HT-29 (cell line): ENCODE measurements at regions not wholly inside any gene's neighbourhood (a gene's known extent, or its start where the extent isn't known, plus 50 kb on each side); places are given as distances from the start of the nearest gene placed in this dataset.

Experiments used
- DNase-seq: peaks from one replicate; pipeline ENCODE4 v3.0.0-alpha.2; 2015; ENCODE audit warnings: low spot score

DNA sequence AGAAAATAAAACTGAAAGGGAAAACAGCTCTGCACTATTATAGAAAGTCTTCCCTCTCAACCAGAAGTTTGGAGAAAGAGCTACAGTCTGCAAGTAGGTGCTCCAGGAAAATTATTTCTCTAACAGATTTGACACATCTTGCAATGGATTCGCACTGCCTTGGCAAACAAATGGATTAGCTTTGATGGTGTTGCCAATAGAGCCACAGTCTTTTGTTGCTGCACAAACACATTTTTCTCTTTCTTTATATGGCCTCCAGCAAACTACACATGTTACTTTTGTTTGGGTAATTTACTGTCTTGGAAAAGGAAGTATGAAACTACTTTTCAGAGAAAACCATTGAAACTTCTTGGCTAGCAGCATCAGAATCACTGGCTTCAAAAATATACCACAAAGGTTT is 523.1 kb downstream of the EFNA5 start:
- DNase-seq = no peak

DNA sequence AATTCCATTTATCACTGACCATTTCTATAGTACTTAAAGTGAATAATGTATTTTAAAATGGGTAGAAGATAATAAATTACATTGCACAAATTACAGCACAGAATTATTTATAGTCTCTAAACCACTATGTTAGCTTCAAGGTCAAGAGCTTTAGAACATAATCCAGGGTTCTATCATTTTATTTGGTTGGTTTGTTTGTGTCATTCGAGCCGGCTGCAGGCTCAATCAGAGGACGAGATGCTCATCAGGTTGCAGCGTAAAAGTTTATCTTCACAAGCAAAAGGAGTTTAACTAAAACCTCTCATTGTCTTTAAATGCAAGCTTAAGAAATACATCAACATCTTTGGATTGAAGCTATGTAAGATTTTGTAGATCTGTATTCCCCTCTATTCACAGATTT is 523.8 kb downstream of the EFNA5 start:
- no peak for DNase-seq

DNA sequence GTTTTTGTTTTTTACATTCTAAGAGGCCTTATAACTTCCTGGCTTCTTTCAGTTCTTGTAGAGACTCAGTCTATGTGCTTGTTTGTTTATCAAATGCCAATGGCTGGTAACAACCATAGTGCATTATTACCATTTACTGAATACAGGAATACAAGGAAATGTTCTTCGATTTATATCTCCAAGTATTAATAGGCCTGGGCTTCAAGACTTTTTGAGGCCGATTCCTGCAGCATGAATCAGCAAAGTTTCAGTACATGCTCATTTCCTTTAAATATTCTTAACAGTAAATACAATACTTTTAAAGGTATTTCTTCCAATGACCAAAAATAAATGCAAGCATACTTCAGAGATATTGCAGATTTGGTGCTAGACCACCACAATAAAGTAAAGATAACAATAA is 535.3 kb downstream of the EFNA5 start:
- no peak for DNase-seq

DNA sequence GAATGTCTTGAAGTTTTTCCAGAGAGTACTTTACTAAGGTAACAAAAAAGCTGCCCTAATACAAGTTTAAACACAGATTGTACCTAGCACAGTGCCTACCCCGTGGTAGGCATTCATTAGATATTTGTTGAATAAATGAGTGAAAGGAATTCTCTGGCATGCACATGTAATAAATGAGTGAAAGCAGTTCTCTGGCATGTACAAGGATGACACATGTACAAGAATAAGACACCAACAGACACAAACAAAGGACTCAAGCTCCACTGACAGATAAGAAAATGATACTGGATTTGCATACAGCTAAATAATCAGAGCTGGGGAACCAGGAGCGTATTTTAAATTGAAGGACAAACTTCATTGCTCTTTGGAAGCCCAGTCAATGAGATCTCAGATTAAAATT is 535.8 kb downstream of the EFNA5 start:
- no peak for DNase-seq

DNA sequence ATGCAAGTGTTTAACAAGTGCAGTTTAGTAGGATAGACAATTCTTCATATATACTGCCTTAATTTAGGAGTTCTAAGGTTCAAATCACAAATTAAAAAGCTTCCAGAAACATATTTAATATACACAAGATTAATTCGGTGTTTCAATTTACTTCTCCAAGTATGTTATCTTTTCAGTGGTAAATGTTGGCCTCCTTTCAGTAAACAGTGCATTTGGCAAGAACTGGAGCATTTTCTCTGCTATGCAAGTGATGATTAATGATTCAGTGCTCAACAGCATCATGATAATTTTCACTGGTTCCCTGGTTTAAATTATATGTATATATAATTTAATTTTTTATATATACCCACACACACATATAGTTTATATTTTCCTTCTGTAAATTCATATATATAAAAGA is 541.7 kb downstream of the EFNA5 start:
- DNase-seq = no peak

DNA sequence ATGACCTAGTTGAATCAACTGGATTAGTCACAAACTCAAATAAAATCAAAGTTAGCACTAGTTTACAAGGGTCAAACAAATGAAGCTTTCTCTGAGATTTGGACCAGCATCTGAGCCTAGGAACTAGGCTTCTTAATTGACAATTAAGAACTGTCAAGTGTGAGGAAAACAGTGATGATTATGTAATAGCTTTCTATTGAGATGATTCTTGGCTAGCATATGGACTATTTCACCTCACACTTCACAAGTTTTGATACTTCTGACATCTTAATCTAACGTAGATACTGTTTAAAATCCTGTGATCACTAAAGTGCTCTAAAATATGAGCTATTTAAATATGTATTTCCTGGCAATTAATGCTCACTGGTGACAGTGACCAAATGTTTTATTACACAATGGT is 542.9 kb downstream of the EFNA5 start:
- peak; percentile 3 for DNase-seq

DNA sequence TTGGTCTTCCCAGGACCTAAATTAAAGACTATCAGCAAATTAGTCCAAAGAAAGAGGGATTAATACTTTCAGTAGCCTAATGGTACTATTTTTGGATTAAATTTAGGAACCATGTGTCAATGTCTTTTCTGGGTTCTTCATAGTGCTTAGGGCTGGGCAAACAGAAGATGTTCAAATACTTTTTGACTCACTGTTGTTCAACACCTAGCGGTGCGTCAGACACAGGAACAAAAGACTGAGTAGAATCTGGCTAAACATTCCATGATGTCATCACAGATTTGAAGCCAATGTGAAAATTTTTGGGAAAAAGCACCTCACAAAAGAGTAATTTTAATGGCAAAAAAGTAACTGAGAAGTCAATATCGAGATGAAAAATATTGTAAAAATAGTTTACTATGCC is 544.4 kb downstream of the EFNA5 start:
- no peak for DNase-seq

DNA sequence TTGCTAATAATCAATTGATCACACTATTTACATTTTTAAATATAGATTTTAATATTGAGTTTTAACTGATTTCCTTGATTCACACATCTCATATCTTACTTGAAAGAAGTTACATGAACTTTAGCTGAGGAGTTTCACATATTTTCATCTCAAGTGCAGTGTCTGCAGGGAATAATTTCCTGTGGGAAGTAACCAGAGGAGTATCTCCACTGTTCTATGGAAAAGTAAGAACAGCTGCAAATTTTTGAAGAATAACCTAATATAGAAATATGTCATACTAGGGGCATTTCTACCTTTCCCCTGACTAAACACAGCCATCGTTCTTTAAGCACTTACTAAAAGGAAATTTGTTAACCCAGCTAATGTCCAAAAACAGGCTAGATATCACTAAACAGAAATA is 546.4 kb downstream of the EFNA5 start:
- no peak for DNase-seq

DNA sequence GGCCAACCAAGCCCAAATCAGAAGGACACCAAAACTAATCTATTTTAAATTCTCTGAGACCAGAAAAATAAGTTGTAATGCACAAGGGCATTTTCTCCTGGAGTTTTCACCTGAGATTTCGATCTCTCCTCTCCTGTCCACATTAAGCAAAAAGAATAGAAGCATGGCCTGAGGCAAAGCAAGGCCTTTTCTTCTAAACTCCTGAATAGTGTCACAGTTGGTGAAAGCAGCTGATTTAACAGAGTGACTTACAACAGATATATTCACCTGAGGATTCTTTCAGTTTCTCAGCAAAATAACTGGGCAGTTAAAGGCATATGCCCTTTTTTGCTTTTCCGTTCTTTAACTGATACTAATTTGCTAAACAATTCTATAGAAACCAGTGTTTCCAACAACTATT is 547.7 kb downstream of the EFNA5 start:
- DNase-seq = no peak

DNA sequence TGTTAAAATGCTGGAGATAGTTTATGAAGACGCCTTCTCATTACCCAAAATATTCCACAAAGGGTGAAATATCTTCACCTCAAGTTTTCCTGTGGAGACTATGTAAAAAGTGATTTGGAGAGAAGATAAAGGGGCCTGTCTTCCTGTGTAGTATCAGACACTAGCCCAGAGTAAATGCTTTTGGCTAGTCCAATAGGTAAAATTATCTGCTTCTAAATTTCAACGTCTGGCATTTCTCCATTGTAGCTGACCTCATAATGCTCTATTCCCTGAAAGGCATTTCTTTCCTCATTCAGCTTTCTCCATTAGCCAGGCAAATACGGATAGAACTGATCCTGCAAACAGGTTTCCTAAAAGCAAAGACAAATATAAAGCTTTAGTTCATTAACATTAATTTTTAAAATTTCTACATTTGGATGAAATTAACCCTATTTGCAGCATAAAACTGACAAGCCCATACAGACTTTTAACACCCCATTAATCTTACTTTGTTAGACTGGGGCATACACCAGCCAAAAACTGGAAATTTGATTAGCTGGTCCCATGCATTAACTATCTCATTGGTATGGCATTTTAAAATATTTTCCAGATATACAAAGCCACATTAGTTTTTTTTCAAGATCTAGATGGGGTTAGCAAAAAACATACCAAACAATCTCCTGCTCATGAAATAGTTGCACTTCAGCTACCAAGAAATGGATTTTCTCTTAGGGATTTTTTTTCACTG is 548.8 kb downstream of the EFNA5 start:
- no peak for DNase-seq

DNA sequence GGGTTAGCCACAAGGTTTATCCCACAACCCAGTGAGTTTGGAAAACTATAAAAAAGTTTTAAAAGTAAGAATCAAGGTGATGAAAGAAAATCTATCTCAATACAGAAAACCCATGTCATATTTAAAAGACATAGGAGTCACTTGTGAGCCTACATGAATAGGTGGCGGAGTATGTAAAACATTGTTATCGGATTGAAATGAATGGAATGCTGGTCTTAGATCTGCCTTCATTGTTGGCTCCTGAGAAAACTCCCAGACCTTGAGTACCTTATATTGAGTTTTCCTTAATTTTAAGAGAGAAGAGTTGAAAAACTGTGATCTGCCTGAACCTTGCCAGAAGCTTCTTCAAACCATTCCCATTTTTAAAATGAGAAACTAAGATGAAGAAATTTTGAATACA is 551.1 kb downstream of the EFNA5 start:
- no peak for DNase-seq

DNA sequence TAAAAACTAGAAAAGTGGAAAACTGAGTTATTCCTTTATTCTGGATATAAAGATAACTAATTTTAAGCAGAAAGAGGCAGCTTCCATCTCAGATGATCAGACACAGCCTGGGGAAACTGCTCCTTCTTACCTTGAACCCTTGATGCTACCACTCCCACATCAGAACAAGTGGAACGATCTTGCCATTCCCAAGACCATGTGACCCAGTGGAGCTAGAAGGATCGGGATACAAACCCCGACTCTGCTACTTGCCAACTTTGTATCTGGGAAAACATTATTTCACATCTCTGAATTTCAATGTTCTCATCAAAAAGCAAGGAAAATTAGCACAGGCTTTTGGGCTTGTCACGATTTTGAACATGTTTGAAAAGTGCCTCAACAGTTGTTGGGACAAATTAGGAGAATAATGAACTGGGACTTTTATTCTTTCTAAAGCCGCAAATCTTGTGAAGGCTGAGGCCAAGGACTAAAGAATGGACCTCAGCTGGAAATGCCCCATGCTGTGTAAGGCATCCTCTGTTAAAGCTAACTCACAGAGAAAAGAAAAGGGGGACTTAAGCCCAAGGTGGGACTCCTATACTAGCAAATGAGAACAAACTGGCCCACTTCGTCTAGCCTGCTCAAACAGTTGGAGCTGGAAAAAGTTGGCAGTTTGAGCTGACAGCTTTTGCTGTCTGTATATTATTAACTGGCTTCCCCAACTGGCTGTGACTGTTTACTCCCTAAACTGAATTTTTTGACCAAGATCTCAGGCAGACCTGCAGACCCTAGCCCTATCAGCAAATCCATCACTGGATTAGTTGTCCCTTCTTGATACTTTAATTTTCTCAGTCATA is 552.3 kb downstream of the EFNA5 start:
- no peak for DNase-seq

DNA sequence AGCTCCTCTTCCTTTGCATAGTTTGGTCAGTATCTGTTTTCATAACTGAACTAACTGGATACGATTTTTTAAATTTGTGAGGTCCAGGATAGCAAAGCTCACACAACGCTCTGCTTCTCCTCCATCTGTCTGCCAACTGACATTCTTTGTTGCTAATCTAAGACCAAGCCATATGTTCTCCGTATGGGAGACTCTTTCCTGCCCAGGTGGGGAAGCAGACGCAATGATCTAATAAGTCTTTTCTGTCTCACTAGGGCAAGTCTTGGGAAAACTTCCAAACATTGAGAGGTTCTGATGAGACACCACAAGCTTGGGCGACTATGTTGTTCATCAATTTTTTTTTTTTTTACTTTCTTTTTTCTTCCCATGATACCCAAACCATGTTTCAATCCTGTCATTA is 558.5 kb downstream of the EFNA5 start:
- DNase-seq = no peak

DNA sequence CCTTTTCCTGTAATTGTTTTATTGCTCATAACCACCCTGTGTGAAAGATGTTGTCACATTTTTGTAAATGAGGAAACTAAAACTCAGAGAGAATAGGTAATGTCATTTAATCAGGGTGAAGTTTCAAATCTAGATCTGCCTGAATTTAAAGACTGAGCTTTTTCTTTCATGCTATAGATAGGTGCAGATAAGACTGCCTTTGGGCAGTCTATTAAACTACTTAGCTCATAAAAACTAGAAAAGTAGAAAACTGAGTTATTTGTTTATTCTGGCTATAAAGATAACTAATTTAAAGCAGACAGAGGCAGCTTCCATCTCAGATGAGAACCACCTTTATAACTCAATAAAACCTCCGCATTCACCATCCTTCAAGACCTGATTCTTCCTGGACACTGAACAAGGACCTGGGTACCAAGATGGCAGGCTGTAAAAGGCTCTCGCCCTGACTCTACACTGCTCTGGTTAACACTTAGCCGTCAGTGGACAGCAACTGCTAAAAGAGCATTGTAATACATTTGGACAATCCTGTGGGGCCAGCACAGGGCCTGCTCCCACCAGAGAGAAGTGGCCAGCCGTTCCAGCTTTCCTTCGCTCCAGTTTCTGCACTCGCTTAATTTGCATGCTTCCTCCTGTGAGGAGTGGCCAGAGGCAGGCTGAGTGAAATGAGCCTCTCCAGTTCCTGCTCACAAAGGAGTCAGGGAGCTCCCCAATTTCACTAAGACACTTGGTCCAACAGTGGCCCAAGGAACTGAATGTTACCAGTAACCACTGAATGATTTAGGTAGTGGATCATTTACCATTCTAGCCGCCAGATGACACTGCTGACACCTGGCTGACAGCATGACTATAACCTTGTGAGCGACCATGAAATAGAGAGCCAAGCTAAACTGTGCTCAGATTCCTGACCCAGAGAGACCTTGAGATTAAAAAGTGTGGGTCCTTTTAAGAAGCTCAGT is 566.4 kb downstream of the EFNA5 start:
- peak; percentile 77 for DNase-seq

DNA sequence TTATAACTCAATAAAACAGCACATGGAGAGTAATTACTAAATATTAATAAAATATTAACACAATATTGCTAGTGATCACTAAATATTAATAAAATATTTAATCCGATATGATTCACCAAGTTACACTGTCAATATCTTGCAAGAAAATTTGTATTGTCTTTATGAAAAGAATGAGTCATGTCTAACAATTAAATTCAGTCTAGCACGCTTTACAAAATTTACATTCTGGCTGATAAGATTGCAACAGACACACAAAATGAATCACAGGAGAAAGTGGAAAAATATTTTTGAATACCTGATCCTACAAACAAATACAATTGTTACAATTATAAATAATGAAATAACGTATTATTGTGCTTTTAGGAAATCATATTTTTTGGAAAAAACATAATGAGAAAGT is 567.2 kb downstream of the EFNA5 start:
- DNase-seq = no peak

DNA sequence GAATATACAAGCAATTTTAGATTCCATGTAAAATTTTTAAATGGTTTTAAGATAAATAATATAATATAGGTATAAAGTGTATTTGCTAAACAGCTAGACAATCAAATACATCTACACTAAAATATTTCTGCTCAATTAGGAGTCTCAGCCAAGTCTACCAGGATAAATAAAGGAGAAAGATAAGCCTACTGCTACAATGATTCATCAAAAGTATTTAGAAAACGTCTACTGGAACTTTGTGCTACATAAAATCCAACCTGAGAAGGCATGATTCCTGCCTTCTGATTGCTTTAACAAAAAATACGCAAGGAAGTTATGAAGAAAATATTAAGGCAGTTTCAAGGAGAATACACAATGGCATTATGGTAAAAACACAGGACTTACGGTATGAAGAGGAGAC is 570.6 kb downstream of the EFNA5 start:
- DNase-seq = no peak

DNA sequence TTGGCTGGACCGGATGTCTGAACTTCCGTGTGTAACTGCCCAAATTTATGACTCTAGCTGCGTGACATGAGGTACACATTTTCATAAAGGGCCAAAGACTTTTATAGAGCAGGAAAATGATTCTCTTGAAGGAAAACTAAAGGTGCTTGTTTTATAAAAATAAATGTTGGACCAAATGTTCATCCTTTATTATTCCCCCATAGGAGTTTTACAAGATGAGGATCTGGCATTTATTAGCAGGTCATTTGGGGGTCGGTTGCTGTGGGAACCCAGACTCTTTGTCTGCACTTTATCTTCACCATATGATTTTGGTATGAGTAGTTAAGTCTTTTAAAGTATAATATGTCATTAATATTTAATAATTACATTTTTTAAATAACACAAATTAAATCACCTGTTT is 571.2 kb downstream of the EFNA5 start:
- DNase-seq = no peak

DNA sequence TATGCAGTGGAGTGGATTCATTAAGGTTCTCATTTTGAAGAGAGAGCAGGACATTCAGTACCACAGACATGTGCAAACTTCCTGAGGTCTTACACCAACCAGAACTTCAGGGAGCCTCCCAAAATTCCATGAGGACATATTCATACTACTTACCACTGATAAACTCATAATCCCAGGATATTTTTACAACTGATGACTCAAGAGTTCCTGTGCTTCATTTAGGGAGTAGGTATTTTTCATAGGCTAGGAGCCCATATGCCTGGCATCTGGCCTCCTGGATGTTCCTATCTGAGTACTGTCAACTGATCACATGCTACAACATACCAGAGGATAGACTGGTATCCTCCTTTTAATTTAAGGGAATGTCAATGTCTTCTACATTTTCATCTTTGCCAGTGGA is 578.0 kb downstream of the EFNA5 start:
- DNase-seq = no peak

DNA sequence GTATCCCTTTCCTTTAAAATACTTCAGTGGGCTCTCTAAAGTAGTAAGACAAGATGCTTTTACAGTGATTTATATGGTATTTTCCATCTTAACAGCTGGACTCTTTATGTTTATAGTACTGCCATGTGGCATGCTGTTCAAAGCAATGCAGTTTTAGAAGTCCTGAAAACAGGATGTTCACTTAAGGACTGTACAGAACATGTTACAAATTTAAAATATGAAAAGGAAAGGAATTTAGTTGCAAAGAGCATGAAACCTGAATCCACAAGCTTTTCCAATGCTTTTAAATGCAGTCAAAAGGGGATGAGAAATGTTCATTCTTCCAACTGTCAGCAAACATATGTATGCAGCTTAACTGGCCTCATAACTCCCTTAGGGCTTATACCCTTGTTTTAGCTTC is 580.2 kb downstream of the EFNA5 start:
- DNase-seq = no peak

DNA sequence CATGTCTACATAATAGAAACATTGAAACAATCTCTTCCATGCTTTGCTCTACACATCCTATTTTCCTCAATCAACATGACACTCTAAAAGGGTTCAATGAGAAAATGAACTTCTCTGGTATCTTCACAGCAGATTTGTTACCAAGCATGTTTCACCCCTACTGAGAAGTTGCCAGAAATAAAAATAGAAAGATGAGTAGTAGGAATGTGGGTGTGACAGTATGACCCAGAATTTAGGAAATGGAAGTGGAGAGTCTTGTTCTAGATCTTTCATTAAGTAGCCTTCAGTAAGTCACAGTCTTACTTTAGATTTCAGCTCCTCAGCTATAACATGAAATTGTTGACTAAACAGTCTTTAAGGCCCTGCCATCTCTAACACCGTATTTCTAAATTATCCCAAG is 581.8 kb downstream of the EFNA5 start:
- DNase-seq = no peak

DNA sequence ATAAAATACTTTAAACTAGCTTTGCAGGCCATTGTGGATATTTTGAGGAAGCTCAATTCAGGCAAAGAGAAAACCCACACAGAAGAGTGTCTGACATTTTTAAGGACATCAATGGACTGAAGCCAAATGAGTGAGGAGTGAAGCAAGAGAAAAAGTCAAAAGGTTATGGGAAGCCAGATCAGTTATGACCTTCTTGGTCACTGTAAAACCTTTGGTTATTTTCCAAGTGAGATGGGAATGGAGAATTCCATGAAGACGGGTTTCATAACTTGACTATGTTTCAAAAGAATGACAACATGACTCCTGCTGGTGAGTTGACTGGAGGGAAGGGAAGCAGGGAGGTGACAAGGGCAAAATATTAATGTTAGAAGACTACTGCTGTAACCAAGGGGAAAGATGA is 585.2 kb downstream of the EFNA5 start:
- no peak for DNase-seq

DNA sequence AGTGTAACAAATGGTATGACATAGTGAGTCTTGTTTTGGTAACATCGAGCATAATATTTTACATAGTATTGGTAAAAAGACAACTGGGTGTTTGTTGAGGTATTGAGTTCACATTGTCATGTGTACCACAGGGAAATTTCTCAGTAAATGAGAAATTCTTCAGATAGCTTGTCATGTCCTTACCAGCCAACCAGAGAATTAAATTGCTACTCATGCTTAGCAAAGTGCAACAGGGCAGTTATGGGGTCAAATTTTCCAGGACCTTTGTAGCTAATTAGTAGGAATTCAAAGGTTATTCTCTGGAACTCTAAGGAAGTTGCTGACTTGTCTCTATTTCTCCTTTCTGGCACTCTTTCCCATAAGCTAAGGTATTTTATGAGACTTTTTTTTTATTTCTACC is 595.7 kb downstream of the EFNA5 start:
- no peak for DNase-seq
